Natural killer cell (primary cell): ENCODE measurements at regions not wholly inside any gene's neighbourhood (a gene's known extent, or its start where the extent isn't known, plus 50 kb on each side); places are given as distances from the start of the nearest gene placed in this dataset.

Source experiments
- ATAC-seq, 3 donors: fragments of 150-1000 bp in 2 of 3; fragments of 200-7000 bp in 1 of 3; cut with Tn5 transposase; 1 replicate in 1 of 3; 2 replicates in 2 of 3; pipeline ENCODE4 v1.10.0; 2021; ENCODE audit warnings: mild to moderate bottlenecking in 2 of 3, moderate library complexity in 2 of 3
- DNase-seq, 2 donors: peaks; one replicate each; pipeline versions ENCODE4 v3.0.0 to v3.0.0-alpha.2; 2013 to 2021; ENCODE audit warnings: mixed read lengths in 1 of 2
- H3K27ac ChIP-seq: one replicate; pipeline ENCODE4 v1.5.1; 2013; ENCODE audit warnings: mild to moderate bottlenecking, low read length
- H3K27me3 ChIP-seq: one replicate; pipeline ENCODE4 v1.6.1; 2013; ENCODE audit warnings: low read length; ENCODE audit not compliant: control insufficient read depth, insufficient read depth
- H3K36me3 ChIP-seq: one replicate; pipeline ENCODE4 v1.6.1; 2013; ENCODE audit warnings: low read length; ENCODE audit not compliant: control insufficient read depth, insufficient read depth
- H3K4me1 ChIP-seq: one replicate; pipeline ENCODE4 v1.6.1; 2013; ENCODE audit warnings: low read length; ENCODE audit not compliant: control insufficient read depth, insufficient read depth
- H3K4me3 ChIP-seq: one replicate; pipeline ENCODE4 v1.5.1; 2013; ENCODE audit warnings: low read length
- H3K9me3 ChIP-seq: one replicate; pipeline ENCODE4 v1.6.1; 2013; ENCODE audit warnings: low read length; ENCODE audit not compliant: control insufficient read depth, insufficient read depth
- H3K27ac Mint-ChIP-seq, 2 donors: one replicate each; pipeline ENCODE4 v1.8.0; 2022; ENCODE audit warnings: mild to moderate bottlenecking in 2 of 2, mixed read lengths in 2 of 2, moderate library complexity in 1 of 2
- H3K27me3 Mint-ChIP-seq, 2 donors: one replicate each; pipeline ENCODE4 v1.8.0; 2022; ENCODE audit warnings: low read depth in 2 of 2, mixed read lengths in 2 of 2
- H3K36me3 Mint-ChIP-seq: one replicate; pipeline ENCODE4 v1.8.0; 2022; ENCODE audit warnings: mixed read lengths
- H3K4me1 Mint-ChIP-seq, 2 donors: one replicate each; pipeline ENCODE4 v1.8.0; 2022; ENCODE audit warnings: mixed read lengths in 2 of 2
- H3K4me3 Mint-ChIP-seq: one replicate; pipeline ENCODE4 v1.8.0; 2022; ENCODE audit warnings: mild to moderate bottlenecking, moderate library complexity, mixed read lengths
- H3K9me3 Mint-ChIP-seq, 2 donors: one replicate each; pipeline ENCODE4 v1.8.0; 2022; ENCODE audit warnings: mixed read lengths in 2 of 2
- WGBS: methylation state at CpG from one replicate; pipeline ENCODE4 v1.1.7; 2013; ENCODE audit warnings: missing lambda C conversion rate; ENCODE audit not compliant: insufficient coverage; 5-methylcytosine and 5-hydroxymethylcytosine counted together
- intact Hi-C: fragments of 100-400 bp; cut with micrococcal nuclease; formaldehyde crosslinking; loops from one replicate; pipeline ENCODE4 v1.14.2; 2022
- TF ChIP-seq, protein P1 (sequence below): fragments of 200-600 bp; IDR thresholded peaks from one replicate; pipeline ENCODE4 v1.8.0; 2022; ENCODE audit warnings: antibody characterized with exemption

- 97% methylated on average over 3 of the region's 3 CpGs for WGBS
Measured at GRCh38 chr3:178073366-178073765, 462.9 kb upstream of the KCNMB2 start.

GRCh38 chr3:178075344-178075743 lies 460.9 kb upstream of the KCNMB2 start:
- 84% methylated on average over 3 of the region's 5 CpGs for WGBS
- ATAC-seq: no peak
- no peak overlapping the region for H3K27ac Mint-ChIP-seq

More at GRCh38 chr3:178073366-178073765, 462.9 kb upstream of the KCNMB2 start:
- peaks cover 5 to 6% of the 10 kb centered on the region in 2 donors for H3K4me1 Mint-ChIP-seq
- H3K4me3 ChIP-seq: no peak overlapping the region
- TF ChIP-seq, protein P1, sequence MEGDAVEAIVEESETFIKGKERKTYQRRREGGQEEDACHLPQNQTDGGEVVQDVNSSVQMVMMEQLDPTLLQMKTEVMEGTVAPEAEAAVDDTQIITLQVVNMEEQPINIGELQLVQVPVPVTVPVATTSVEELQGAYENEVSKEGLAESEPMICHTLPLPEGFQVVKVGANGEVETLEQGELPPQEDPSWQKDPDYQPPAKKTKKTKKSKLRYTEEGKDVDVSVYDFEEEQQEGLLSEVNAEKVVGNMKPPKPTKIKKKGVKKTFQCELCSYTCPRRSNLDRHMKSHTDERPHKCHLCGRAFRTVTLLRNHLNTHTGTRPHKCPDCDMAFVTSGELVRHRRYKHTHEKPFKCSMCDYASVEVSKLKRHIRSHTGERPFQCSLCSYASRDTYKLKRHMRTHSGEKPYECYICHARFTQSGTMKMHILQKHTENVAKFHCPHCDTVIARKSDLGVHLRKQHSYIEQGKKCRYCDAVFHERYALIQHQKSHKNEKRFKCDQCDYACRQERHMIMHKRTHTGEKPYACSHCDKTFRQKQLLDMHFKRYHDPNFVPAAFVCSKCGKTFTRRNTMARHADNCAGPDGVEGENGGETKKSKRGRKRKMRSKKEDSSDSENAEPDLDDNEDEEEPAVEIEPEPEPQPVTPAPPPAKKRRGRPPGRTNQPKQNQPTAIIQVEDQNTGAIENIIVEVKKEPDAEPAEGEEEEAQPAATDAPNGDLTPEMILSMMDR: no peak
- H3K27ac Mint-ChIP-seq: no peak overlapping the region
- no peaks in the 10 kb centered on the region for H3K27me3 Mint-ChIP-seq
- no peaks in the 10 kb centered on the region for H3K9me3 ChIP-seq
- no peak for ATAC-seq
- no peaks in the 10 kb centered on the region for H3K36me3 Mint-ChIP-seq
- H3K9me3 Mint-ChIP-seq: no peaks in the 10 kb centered on the region
- no peak overlapping the region for H3K4me3 Mint-ChIP-seq
- H3K4me1 ChIP-seq: no peaks in the 10 kb centered on the region
- intact Hi-C loops: no loop called here
- H3K27me3 ChIP-seq: no peaks in the 10 kb centered on the region
- H3K36me3 ChIP-seq: no peaks in the 10 kb centered on the region
- no peak overlapping the region for H3K27ac ChIP-seq
- DNase-seq: no peak

GRCh38 chr3:178078953-178079352 lies 457.3 kb upstream of the KCNMB2 start:
- DNase-seq (no peak), ATAC-seq (no peak)
- intact Hi-C loops: no loop called here
- Mint-ChIP-seq H3K4me3 (no peak overlapping the region), H3K9me3 (no peaks in the 10 kb centered on the region), H3K27me3 (peaks cover 0 to 3% of the 10 kb centered on the region in 2 donors), H3K4me1 (peaks cover 6 to 10% of the 10 kb centered on the region in 2 donors), H3K27ac (no peak overlapping the region), H3K36me3 (no peaks in the 10 kb centered on the region)
- Histone ChIP-seq H3K27ac (no peak overlapping the region), H3K4me3 (no peak overlapping the region), H3K27me3 (no peaks in the 10 kb centered on the region), H3K9me3 (no peaks in the 10 kb centered on the region), H3K36me3 (no peaks in the 10 kb centered on the region), H3K4me1 (no peaks in the 10 kb centered on the region)
- 63% methylated on average over 1 of the region's 1 CpG for WGBS
- TF ChIP-seq, protein P1: no peak

More at GRCh38 chr3:178075344-178075743, 460.9 kb upstream of the KCNMB2 start:
- Histone ChIP-seq H3K27ac (no peak overlapping the region), H3K36me3 (no peaks in the 10 kb centered on the region), H3K9me3 (no peaks in the 10 kb centered on the region), H3K4me1 (no peaks in the 10 kb centered on the region), H3K4me3 (no peak overlapping the region), H3K27me3 (no peaks in the 10 kb centered on the region)
- no peaks in the 10 kb centered on the region for H3K36me3 Mint-ChIP-seq
- intact Hi-C loops: no loop called here
- TF ChIP-seq, protein P1: no peak
- DNase-seq: no peak
- no peaks in the 10 kb centered on the region for H3K27me3 Mint-ChIP-seq
- H3K9me3 Mint-ChIP-seq: no peaks in the 10 kb centered on the region
- peaks cover 6 to 10% of the 10 kb centered on the region in 2 donors for H3K4me1 Mint-ChIP-seq
- H3K4me3 Mint-ChIP-seq: no peak overlapping the region

DNA sequence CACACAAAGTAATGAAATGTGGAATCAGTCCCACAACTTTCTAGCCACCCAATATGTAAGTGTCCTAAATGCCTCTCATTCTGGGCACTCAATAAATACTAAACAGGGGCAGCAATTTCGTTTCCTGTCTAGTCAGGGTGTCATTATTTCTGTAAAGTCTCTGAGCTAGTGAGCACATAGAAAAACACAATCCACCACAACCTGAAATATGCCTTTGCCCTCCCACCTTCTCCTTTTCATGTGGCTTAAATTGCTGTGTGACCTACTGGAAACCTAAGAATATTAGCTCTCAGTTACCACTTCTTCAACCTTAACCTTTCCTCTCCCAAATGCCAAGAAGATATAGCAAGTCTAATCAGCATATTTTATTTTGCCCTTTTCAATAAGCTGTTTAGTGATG lies 456.3 kb upstream of the KCNMB2 start:
- H3K27me3 Mint-ChIP-seq: peaks cover 0 to 3% of the 10 kb centered on the region in 2 donors

More for the DNA sequence above, 456.3 kb upstream of the KCNMB2 start:
- DNase-seq (no peak), ATAC-seq (peak in 1 of 3 donors; percentile 20)
- Histone ChIP-seq H3K4me1 (no peaks in the 10 kb centered on the region), H3K27ac (no peak overlapping the region), H3K27me3 (no peaks in the 10 kb centered on the region), H3K9me3 (no peaks in the 10 kb centered on the region), H3K4me3 (no peak overlapping the region), H3K36me3 (no peaks in the 10 kb centered on the region)
- intact Hi-C loops: no loop called here
- no CpG with 5 or more reads among the region's 1 CpG for WGBS
- Mint-ChIP-seq H3K27ac (no peak overlapping the region), H3K4me3 (no peak overlapping the region), H3K36me3 (no peaks in the 10 kb centered on the region), H3K4me1 (peaks cover 15 to 19% of the 10 kb centered on the region in 2 donors), H3K9me3 (no peaks in the 10 kb centered on the region)
- TF ChIP-seq, protein P1: no peak
